ENCODE measurements at regions not wholly inside any gene's neighbourhood (a gene's known extent, or its start where the extent isn't known, plus 50 kb on each side); places are given as distances from the start of the nearest gene placed in this dataset.
"Not testable (repeated sequence)": the region's sequence is repeated elsewhere in the genome, so short reads cannot be mapped to it uniquely, and the experiment has no call there.

- DNase-seq = no peak
These were observed 174.0 kb upstream of the MAN1A1 start for GRCh38 chr6:119523556-119523955.

- no peak for DNase-seq
These were observed 171.7 kb upstream of the MAN1A1 start for GRCh38 chr6:119521251-119521650.

- DNase-seq = no peak
These were observed 167.9 kb upstream of the MAN1A1 start for GRCh38 chr6:119517428-119517827.

GRCh38 chr6:119514345-119514744, 164.8 kb upstream of the MAN1A1 start:
- no peak for DNase-seq

GRCh38 chr6:119511024-119511423, 161.5 kb upstream of the MAN1A1 start:
- no peak for DNase-seq

- DNase-seq = no peak
These were observed 160.7 kb upstream of the MAN1A1 start for GRCh38 chr6:119510246-119510645.

GRCh38 chr6:119506631-119507174, 157.1 kb upstream of the MAN1A1 start:
- no peak for DNase-seq

- no peak for DNase-seq
These were observed 152.4 kb upstream of the MAN1A1 start for GRCh38 chr6:119501798-119502483.

GRCh38 chr6:119499797-119500196, 150.2 kb upstream of the MAN1A1 start:
- DNase-seq = no peak

GRCh38 chr6:119497988-119498727, 148.6 kb upstream of the MAN1A1 start:
- no peak for DNase-seq

- no peak for DNase-seq
These were observed 145.7 kb upstream of the MAN1A1 start for GRCh38 chr6:119495230-119495683.

GRCh38 chr6:119493980-119494379, 144.4 kb upstream of the MAN1A1 start:
- DNase-seq = no peak

- DNase-seq = not testable (repeated sequence)
These were observed 141.6 kb upstream of the MAN1A1 start for GRCh38 chr6:119491112-119491511.

GRCh38 chr6:119490050-119490449, 140.5 kb upstream of the MAN1A1 start:
- not testable (repeated sequence) for DNase-seq

- DNase-seq = no peak
These were observed 135.0 kb upstream of the MAN1A1 start for GRCh38 chr6:119484598-119484997.

- no peak for DNase-seq
These were observed 134.3 kb upstream of the MAN1A1 start for GRCh38 chr6:119483908-119484307.

- DNase-seq = no peak
These were observed 133.3 kb upstream of the MAN1A1 start for GRCh38 chr6:119482850-119483285.

GRCh38 chr6:119481976-119482375, 132.4 kb upstream of the MAN1A1 start:
- no peak for DNase-seq

GRCh38 chr6:119480961-119481497, 131.5 kb upstream of the MAN1A1 start:
- no peak for DNase-seq

GRCh38 chr6:119479860-119480655, 130.5 kb upstream of the MAN1A1 start:
- no peak for DNase-seq

GRCh38 chr6:119476554-119476953, 127.0 kb upstream of the MAN1A1 start:
- no peak for DNase-seq

- no peak for DNase-seq
These were observed 126.5 kb upstream of the MAN1A1 start for GRCh38 chr6:119476024-119476423.

Data from activated CD8-positive, alpha-beta memory T cell treated with anti-CD3 and anti-CD28 coated beads, Interleukin-2, amount 50 U/mL, for 48 hours (primary cell).